CD4-positive, alpha-beta T cell treated with Interleukin-17A for 4 hours (primary cell): ENCODE measurements at regions not wholly inside any gene's neighbourhood (a gene's known extent, or its start where the extent isn't known, plus 50 kb on each side); places are given as distances from the start of the nearest gene placed in this dataset.
"Not testable (repeated sequence)": the region's sequence is repeated elsewhere in the genome, so short reads cannot be mapped to it uniquely, and the experiment has no call there.

Experiments
- DNase-seq: peaks from one replicate; pipeline ENCODE4 v3.0.0-alpha.2; 2020; ENCODE audit warnings: mixed read lengths

GRCh38 chr2:8378016-8378810 lies 303.6 kb upstream of the ID2 start:
- DNase-seq: no peak

- DNase-seq: no peak
Measured at GRCh38 chr2:8379128-8379527, 302.7 kb upstream of the ID2 start.

- no peak for DNase-seq
Measured at GRCh38 chr2:8379549-8379948, 302.3 kb upstream of the ID2 start.

GRCh38 chr2:8380026-8380425 lies 301.8 kb upstream of the ID2 start:
- no peak for DNase-seq

GRCh38 chr2:8380566-8380965 lies 301.3 kb upstream of the ID2 start:
- no peak for DNase-seq

- no peak for DNase-seq
Measured at GRCh38 chr2:8382485-8382884, 299.4 kb upstream of the ID2 start.

- DNase-seq: not testable (repeated sequence)
Measured at GRCh38 chr2:8386748-8387147, 295.1 kb upstream of the ID2 start.

- DNase-seq: no peak
Measured at GRCh38 chr2:8388781-8389180, 293.1 kb upstream of the ID2 start.

- DNase-seq: no peak
Measured at GRCh38 chr2:8389431-8390108, 292.3 kb upstream of the ID2 start.

GRCh38 chr2:8391126-8391525 lies 290.7 kb upstream of the ID2 start:
- DNase-seq: no peak

- no peak for DNase-seq
Measured at GRCh38 chr2:8391584-8391983, 290.3 kb upstream of the ID2 start.

- no peak for DNase-seq
Measured at GRCh38 chr2:8392098-8392866, 289.6 kb upstream of the ID2 start.

- DNase-seq: no peak
Measured at GRCh38 chr2:8393506-8393905, 288.4 kb upstream of the ID2 start.

GRCh38 chr2:8394131-8394530 lies 287.7 kb upstream of the ID2 start:
- no peak for DNase-seq

- DNase-seq: no peak
Measured at GRCh38 chr2:8394569-8395359, 287.1 kb upstream of the ID2 start.

GRCh38 chr2:8395718-8396117 lies 286.1 kb upstream of the ID2 start:
- no peak for DNase-seq

GRCh38 chr2:8398040-8398668 lies 283.7 kb upstream of the ID2 start:
- DNase-seq: no peak

GRCh38 chr2:8399731-8400130 lies 282.1 kb upstream of the ID2 start:
- DNase-seq: no peak

- DNase-seq: no peak
Measured at GRCh38 chr2:8400196-8400595, 281.7 kb upstream of the ID2 start.

- DNase-seq: no peak
Measured at GRCh38 chr2:8402222-8402621, 279.6 kb upstream of the ID2 start.

GRCh38 chr2:8403876-8404275 lies 278.0 kb upstream of the ID2 start:
- no peak for DNase-seq

- DNase-seq: no peak
Measured at GRCh38 chr2:8405334-8405733, 276.5 kb upstream of the ID2 start.
